Activated CD8-positive, alpha-beta memory T cell treated with anti-CD3 and anti-CD28 coated beads, Interleukin-2, amount 50 U/mL, for 1 hour (primary cell): ENCODE measurements at regions not wholly inside any gene's neighbourhood (a gene's known extent, or its start where the extent isn't known, plus 50 kb on each side); places are given as distances from the start of the nearest gene placed in this dataset.
"Not testable (repeated sequence)": the region's sequence is repeated elsewhere in the genome, so short reads cannot be mapped to it uniquely, and the experiment has no call there.

Experiments used
- DNase-seq: peaks from one replicate; pipeline ENCODE4 v3.0.0-alpha.2; 2020; ENCODE audit errors: extremely low read depth

GRCh38 chr6:15164855-15165254, 81.0 kb upstream of the JARID2 start:
- not testable (repeated sequence) for DNase-seq

GRCh38 chr6:15166121-15166520, 79.7 kb upstream of the JARID2 start:
- DNase-seq = no peak

GRCh38 chr6:15170126-15170525, 75.7 kb upstream of the JARID2 start:
- DNase-seq = no peak

GRCh38 chr6:15171026-15171425, 74.8 kb upstream of the JARID2 start:
- DNase-seq = no peak

GRCh38 chr6:15176816-15177370, 69.0 kb upstream of the JARID2 start:
- no peak for DNase-seq

- no peak for DNase-seq
These were observed 61.9 kb upstream of the JARID2 start for GRCh38 chr6:15183979-15184378.

- DNase-seq = no peak
These were observed 61.4 kb upstream of the JARID2 start for GRCh38 chr6:15184441-15184861.

GRCh38 chr6:15185111-15185510, 60.8 kb upstream of the JARID2 start:
- DNase-seq = not testable (repeated sequence)

- not testable (repeated sequence) for DNase-seq
These were observed 52.4 kb upstream of the JARID2 start for GRCh38 chr6:15193451-15193850.

GRCh38 chr6:15194453-15194852, 51.4 kb upstream of the JARID2 start:
- no peak for DNase-seq
